WTC11 (cell line): ENCODE measurements at regions not wholly inside any gene's neighbourhood (a gene's known extent, or its start where the extent isn't known, plus 50 kb on each side); places are given as distances from the start of the nearest gene placed in this dataset.

ENCODE experiments used
- ATAC-seq: fragments of 200-7000 bp; cut with Tn5 transposase; 2 replicates; pipeline ENCODE4 v1.10.0; 2021; ENCODE audit warnings: mild to moderate bottlenecking, moderate library complexity
- CTCF ChIA-PET: fragments of 300-600 bp; sonication (Branson Sonifier 250); formaldehyde crosslinking; loops from one replicate; lab custom pipeline; 2021; ENCODE audit warnings: antibody characterized with exemption; lab: Charles Lee
- POLR2A ChIA-PET: fragments of 350-600 bp; sonication (Branson Sonifier 250); formaldehyde crosslinking; loops from one replicate; lab custom pipeline; 2021; ENCODE audit warnings: antibody characterized with exemption; lab: Charles Lee
- DNase-seq: peaks from one replicate; pipeline ENCODE4 v3.0.0; 2021; ENCODE audit warnings: low spot score
- H3K27ac Mint-ChIP-seq: 2 replicates; pipeline ENCODE4 v1.8.0; 2021; ENCODE audit warnings: mixed read lengths
- H3K27me3 Mint-ChIP-seq: 2 replicates; pipeline ENCODE4 v1.8.0; 2021; ENCODE audit warnings: low read depth, mild to moderate bottlenecking, moderate library complexity, mixed read lengths
- H3K36me3 Mint-ChIP-seq: 2 replicates; pipeline ENCODE4 v1.8.0; 2021; ENCODE audit warnings: mixed read lengths
- H3K4me1 Mint-ChIP-seq: 2 replicates; pipeline ENCODE4 v1.8.0; 2022; ENCODE audit warnings: mixed read lengths
- H3K4me3 Mint-ChIP-seq: 2 replicates; pipeline ENCODE4 v1.8.0; 2021; ENCODE audit warnings: mild to moderate bottlenecking, moderate library complexity, mixed read lengths
- H3K9me3 Mint-ChIP-seq: 2 replicates; pipeline ENCODE4 v1.8.0; 2021; ENCODE audit warnings: mixed read lengths
- AFF4 ChIP-seq: sonication (generic); formaldehyde crosslinking; IDR thresholded peaks from 2 replicates; pipeline ENCODE4 v1.8.1; 2023; ENCODE audit warnings: mild to moderate bottlenecking, missing genetic modification reagents, borderline replicate concordance
- ELF4 ChIP-seq: sonication (generic); formaldehyde crosslinking; IDR thresholded peaks from 2 replicates; pipeline ENCODE4 v1.8.1; 2022; ENCODE audit warnings: low read depth, mild to moderate bottlenecking, moderate library complexity, missing genetic modification reagents
- ESRRA ChIP-seq: sonication (generic); formaldehyde crosslinking; IDR thresholded peaks from 2 replicates; pipeline ENCODE4 v1.8.1; 2022; ENCODE audit warnings: mild to moderate bottlenecking, missing genetic modification reagents, borderline replicate concordance
- GRHL2 ChIP-seq: fragments of 250-450 bp; sonication (Bioruptor Pico); IDR thresholded peaks from 2 replicates; pipeline ENCODE4 v1.8.0; 2022; ENCODE audit warnings: mild to moderate bottlenecking, moderate library complexity; ENCODE audit not compliant: insufficient replicate concordance, severe bottlenecking
- IRF2 ChIP-seq: sonication (generic); formaldehyde crosslinking; IDR thresholded peaks from 2 replicates; pipeline ENCODE4 v1.8.0; 2022; ENCODE audit warnings: low read depth, missing genetic modification reagents, borderline replicate concordance
- NFE2L1 ChIP-seq: sonication (generic); formaldehyde crosslinking; IDR thresholded peaks from 2 replicates; pipeline ENCODE4 v1.8.1; 2023; ENCODE audit warnings: missing genetic modification reagents
- NFYB ChIP-seq: sonication (generic); formaldehyde crosslinking; conservative IDR thresholded peaks from 2 replicates; pipeline ENCODE4 v1.8.0; 2022; ENCODE audit warnings: low read depth, missing genetic modification reagents
- PRDM15 ChIP-seq: sonication (generic); formaldehyde crosslinking; IDR thresholded peaks from 2 replicates; pipeline ENCODE4 v1.8.0; 2022; ENCODE audit warnings: missing genetic modification reagents
- SMAD4 ChIP-seq: sonication (generic); formaldehyde crosslinking; IDR thresholded peaks from 2 replicates; pipeline ENCODE4 v1.8.0; 2022; ENCODE audit warnings: mild to moderate bottlenecking, missing genetic modification reagents
- TEAD4 ChIP-seq: sonication (generic); formaldehyde crosslinking; IDR thresholded peaks from 2 replicates; pipeline ENCODE4 v1.8.0; 2022; ENCODE audit warnings: mild to moderate bottlenecking, missing genetic modification reagents
- TP53 ChIP-seq: sonication (generic); formaldehyde crosslinking; IDR thresholded peaks from 2 replicates; pipeline ENCODE4 v1.8.1; 2023; ENCODE audit warnings: mild to moderate bottlenecking, missing genetic modification reagents
- ZBTB21 ChIP-seq: sonication (generic); formaldehyde crosslinking; IDR thresholded peaks from 2 replicates; pipeline ENCODE4 v1.8.1; 2023; ENCODE audit warnings: mild to moderate bottlenecking, missing genetic modification reagents, borderline replicate concordance
- ZNF121 ChIP-seq: sonication (generic); formaldehyde crosslinking; IDR thresholded peaks from 2 replicates; pipeline ENCODE4 v1.8.0; 2023; ENCODE audit warnings: missing genetic modification reagents
- ZNF423 ChIP-seq: fragments of 250-450 bp; sonication (Bioruptor Pico); IDR thresholded peaks from 2 replicates; pipeline ENCODE4 v2.1.2; 2022; ENCODE audit warnings: mild to moderate bottlenecking, moderate library complexity
- ZSCAN18 ChIP-seq: fragments of 250-450 bp; sonication (Bioruptor Pico); IDR thresholded peaks from 2 replicates; pipeline ENCODE4 v2.1.2; 2022; ENCODE audit warnings: mild to moderate bottlenecking, moderate library complexity
- TF ChIP-seq, protein P1 (sequence below): sonication (generic); formaldehyde crosslinking; IDR thresholded peaks from 2 replicates; pipeline ENCODE4 v1.8.0; 2023; ENCODE audit warnings: missing genetic modification reagents, mild to moderate bottlenecking, borderline replicate concordance

GRCh38 chr9:121550041-121550440, 50.4 kb upstream of the GGTA1 start:
- TF ChIP-seq ZNF121 (CRISPR knock-in tag) (no peak), GRHL2 (no peak), SMAD4 (no peak), ESRRA (CRISPR knock-in tag) (no peak), ELF4 (CRISPR knock-in tag) (no peak), TEAD4 (CRISPR knock-in tag) (no peak)
- TF ChIP-seq, protein P1, sequence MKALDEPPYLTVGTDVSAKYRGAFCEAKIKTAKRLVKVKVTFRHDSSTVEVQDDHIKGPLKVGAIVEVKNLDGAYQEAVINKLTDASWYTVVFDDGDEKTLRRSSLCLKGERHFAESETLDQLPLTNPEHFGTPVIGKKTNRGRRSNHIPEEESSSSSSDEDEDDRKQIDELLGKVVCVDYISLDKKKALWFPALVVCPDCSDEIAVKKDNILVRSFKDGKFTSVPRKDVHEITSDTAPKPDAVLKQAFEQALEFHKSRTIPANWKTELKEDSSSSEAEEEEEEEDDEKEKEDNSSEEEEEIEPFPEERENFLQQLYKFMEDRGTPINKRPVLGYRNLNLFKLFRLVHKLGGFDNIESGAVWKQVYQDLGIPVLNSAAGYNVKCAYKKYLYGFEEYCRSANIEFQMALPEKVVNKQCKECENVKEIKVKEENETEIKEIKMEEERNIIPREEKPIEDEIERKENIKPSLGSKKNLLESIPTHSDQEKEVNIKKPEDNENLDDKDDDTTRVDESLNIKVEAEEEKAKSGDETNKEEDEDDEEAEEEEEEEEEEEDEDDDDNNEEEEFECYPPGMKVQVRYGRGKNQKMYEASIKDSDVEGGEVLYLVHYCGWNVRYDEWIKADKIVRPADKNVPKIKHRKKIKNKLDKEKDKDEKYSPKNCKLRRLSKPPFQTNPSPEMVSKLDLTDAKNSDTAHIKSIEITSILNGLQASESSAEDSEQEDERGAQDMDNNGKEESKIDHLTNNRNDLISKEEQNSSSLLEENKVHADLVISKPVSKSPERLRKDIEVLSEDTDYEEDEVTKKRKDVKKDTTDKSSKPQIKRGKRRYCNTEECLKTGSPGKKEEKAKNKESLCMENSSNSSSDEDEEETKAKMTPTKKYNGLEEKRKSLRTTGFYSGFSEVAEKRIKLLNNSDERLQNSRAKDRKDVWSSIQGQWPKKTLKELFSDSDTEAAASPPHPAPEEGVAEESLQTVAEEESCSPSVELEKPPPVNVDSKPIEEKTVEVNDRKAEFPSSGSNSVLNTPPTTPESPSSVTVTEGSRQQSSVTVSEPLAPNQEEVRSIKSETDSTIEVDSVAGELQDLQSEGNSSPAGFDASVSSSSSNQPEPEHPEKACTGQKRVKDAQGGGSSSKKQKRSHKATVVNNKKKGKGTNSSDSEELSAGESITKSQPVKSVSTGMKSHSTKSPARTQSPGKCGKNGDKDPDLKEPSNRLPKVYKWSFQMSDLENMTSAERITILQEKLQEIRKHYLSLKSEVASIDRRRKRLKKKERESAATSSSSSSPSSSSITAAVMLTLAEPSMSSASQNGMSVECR (CRISPR knock-in tag): no peak
- no peak overlapping the region for H3K27ac Mint-ChIP-seq
- POLR2A ChIA-PET: no interaction called here
- no peaks in the 10 kb centered on the region for H3K9me3 Mint-ChIP-seq
- peaks cover 6% of the 10 kb centered on the region for H3K27me3 Mint-ChIP-seq
- peaks cover 12% of the 10 kb centered on the region for H3K4me1 Mint-ChIP-seq
- ATAC-seq: no peak
- CTCF ChIA-PET: interaction anchor here (0.6 to 2.4 kb wide), 56 partner anchors 10 to 452 kb away, joined by 3 to 28 read pairs (median 4); partner anchors contain the start of gene GGTA1
- DNase-seq: no peak
- H3K36me3 Mint-ChIP-seq: no peaks in the 10 kb centered on the region
- H3K4me3 Mint-ChIP-seq: peak overlapping the region; percentile 62

GRCh38 chr9:121550569-121551512, 51.2 kb upstream of the GGTA1 start:
- DNase-seq (peak; percentile 95), ATAC-seq (peak; percentile 73)
- no peaks in the 10 kb centered on the region for H3K36me3 Mint-ChIP-seq
- ChIA-PET POLR2A (no interaction called here), CTCF (interaction anchor here (0.6 to 2.4 kb wide), 56 partner anchors 9 to 452 kb away, joined by 3 to 28 read pairs (median 4); partner anchors contain the start of gene GGTA1)
- peaks cover 12% of the 10 kb centered on the region for H3K4me1 Mint-ChIP-seq
- peak overlapping the region; percentile 62 for H3K4me3 Mint-ChIP-seq
- H3K27me3 Mint-ChIP-seq: peaks cover 2% of the 10 kb centered on the region; the same call in 1 of the 2 replicates
- H3K9me3 Mint-ChIP-seq: no peaks in the 10 kb centered on the region
- H3K27ac Mint-ChIP-seq: no peak overlapping the region
- TF ChIP-seq ZNF423 (CRISPR knock-in tag): peak; percentile 94
- no peak for TF ChIP-seq NFYB (CRISPR knock-in tag)
- no peak for TF ChIP-seq AFF4 (CRISPR knock-in tag)
- TF ChIP-seq ZBTB21 (CRISPR knock-in tag): no peak
- no peak for TF ChIP-seq ZSCAN18 (CRISPR knock-in tag)
- TF ChIP-seq PRDM15: 0 out of 2 replicates have a peak, but pooled peaks have one; percentile 14
- no peak for TF ChIP-seq IRF2 (CRISPR knock-in tag)
- no peak for TF ChIP-seq NFE2L1
- TF ChIP-seq TP53: no peak
